Activated CD4-positive, alpha-beta T cell treated with anti-CD3 and anti-CD28 coated beads, Interleukin-2, Interleukin-4, amounts not matched to agents 100 ng/mL and 50 ng/mL, durations not matched to agents 16 hours and 8 hours (primary cell): ENCODE measurements at regions not wholly inside any gene's neighbourhood (a gene's known extent, or its start where the extent isn't known, plus 50 kb on each side); places are given as distances from the start of the nearest gene placed in this dataset.

Experiments
- DNase-seq: peaks from one replicate; pipeline ENCODE4 v3.0.0-alpha.2; 2020; ENCODE audit warnings: low spot score

- DNase-seq: no peak
These were observed 124.5 kb upstream of the CSF3R start for GRCh38 chr1:36607263-36607651.

- no peak for DNase-seq
These were observed 124.0 kb upstream of the CSF3R start for GRCh38 chr1:36606641-36607262.

- no peak for DNase-seq
These were observed 123.4 kb upstream of the CSF3R start for GRCh38 chr1:36605942-36606640.

GRCh38 chr1:36603461-36603860, 120.7 kb upstream of the CSF3R start:
- DNase-seq: no peak

- DNase-seq: no peak
These were observed 119.5 kb upstream of the CSF3R start for GRCh38 chr1:36602184-36602583.

- DNase-seq: no peak
These were observed 117.1 kb upstream of the CSF3R start for GRCh38 chr1:36599828-36600227.

- no peak for DNase-seq
These were observed 114.8 kb upstream of the CSF3R start for GRCh38 chr1:36597514-36597913.

- no peak for DNase-seq
These were observed 113.2 kb upstream of the CSF3R start for GRCh38 chr1:36595921-36596320.

- no peak for DNase-seq
These were observed 112.6 kb upstream of the CSF3R start for GRCh38 chr1:36595349-36595748.

- no peak for DNase-seq
These were observed 111.3 kb upstream of the CSF3R start for GRCh38 chr1:36594023-36594422.

GRCh38 chr1:36591278-36591677, 108.6 kb upstream of the CSF3R start:
- DNase-seq: no peak

GRCh38 chr1:36590771-36591170, 108.1 kb upstream of the CSF3R start:
- DNase-seq: no peak

GRCh38 chr1:36590264-36590663, 107.6 kb upstream of the CSF3R start:
- no peak for DNase-seq

- no peak for DNase-seq
These were observed 106.3 kb upstream of the CSF3R start for GRCh38 chr1:36588972-36589371.

GRCh38 chr1:36585569-36586548, 103.1 kb upstream of the CSF3R start:
- DNase-seq: no peak

- DNase-seq: no peak
These were observed 102.3 kb upstream of the CSF3R start for GRCh38 chr1:36584874-36585453.

- DNase-seq: no peak
These were observed 101.5 kb upstream of the CSF3R start for GRCh38 chr1:36583980-36584782.

- no peak for DNase-seq
These were observed 100.4 kb upstream of the CSF3R start for GRCh38 chr1:36583080-36583479.

- no peak for DNase-seq
These were observed 99.5 kb upstream of the CSF3R start for GRCh38 chr1:36582066-36582755.

- no peak for DNase-seq
These were observed 97.8 kb upstream of the CSF3R start for GRCh38 chr1:36580524-36580923.

- no peak for DNase-seq
These were observed 96.3 kb upstream of the CSF3R start for GRCh38 chr1:36579039-36579438.
